Forelimb muscle (tissue), 1 donor: ENCODE measurements at regions not wholly inside any gene's neighbourhood (a gene's known extent, or its start where the extent isn't known, plus 50 kb on each side); places are given as distances from the start of the nearest gene placed in this dataset.
"Not testable (repeated sequence)": the region's sequence is repeated elsewhere in the genome, so short reads cannot be mapped to it uniquely, and the experiment has no call there.

ENCODE experiments used
- DNase-seq: peaks from one replicate; pipeline ENCODE4 v3.0.0-alpha.2; 2013; ENCODE audit warnings: low read depth

GRCh38 chr6:15956205-15957106 lies 172.4 kb upstream of the MYLIP start:
- DNase-seq, result no peak

GRCh38 chr6:15955484-15955883 lies 173.4 kb upstream of the MYLIP start:
- no peak for DNase-seq

- no peak for DNase-seq
Measured at GRCh38 chr6:15953152-15953880, 175.6 kb upstream of the MYLIP start.

DNA sequence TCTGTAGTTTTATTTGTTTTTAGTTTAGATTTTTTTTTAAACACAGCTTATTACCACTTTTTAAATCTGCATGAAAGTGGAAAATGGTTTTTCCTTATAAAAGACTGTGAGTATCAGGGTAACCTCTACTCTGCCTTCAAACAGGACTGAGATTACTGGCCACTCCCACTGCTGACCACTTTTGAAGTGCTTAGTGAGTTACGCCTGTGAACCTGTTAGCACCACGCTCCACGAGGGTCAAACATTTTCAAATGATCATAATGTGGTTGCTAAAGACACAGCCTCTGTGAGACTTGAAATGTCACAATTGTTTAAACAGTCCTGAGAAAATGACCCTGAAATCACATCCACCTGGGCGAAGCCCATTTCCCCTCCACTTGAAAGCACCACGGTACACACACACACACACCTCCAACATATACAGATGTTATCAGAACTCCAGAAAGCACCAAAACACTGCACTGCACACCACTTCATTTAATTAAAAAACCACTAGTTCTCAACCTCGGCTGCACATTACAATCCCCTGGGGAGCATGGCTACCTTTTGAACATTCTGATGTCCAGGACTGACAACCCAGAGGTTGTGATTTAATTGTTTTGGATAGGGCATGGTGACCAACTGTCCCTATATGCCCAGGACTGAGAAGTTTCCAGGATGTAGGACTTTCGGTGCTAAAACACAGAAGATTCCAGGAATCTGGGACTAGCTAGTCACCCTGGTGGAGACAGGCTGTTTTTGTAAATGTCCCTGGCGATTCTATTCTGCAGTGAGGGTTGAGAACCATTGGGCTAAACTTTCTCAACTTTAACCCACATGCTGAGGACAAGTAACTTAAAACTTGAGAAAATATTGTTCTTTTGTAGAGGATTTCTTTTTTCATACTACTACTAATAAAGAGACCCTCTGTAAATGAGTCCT lies 176.4 kb upstream of the MYLIP start:
- no peak for DNase-seq

DNA sequence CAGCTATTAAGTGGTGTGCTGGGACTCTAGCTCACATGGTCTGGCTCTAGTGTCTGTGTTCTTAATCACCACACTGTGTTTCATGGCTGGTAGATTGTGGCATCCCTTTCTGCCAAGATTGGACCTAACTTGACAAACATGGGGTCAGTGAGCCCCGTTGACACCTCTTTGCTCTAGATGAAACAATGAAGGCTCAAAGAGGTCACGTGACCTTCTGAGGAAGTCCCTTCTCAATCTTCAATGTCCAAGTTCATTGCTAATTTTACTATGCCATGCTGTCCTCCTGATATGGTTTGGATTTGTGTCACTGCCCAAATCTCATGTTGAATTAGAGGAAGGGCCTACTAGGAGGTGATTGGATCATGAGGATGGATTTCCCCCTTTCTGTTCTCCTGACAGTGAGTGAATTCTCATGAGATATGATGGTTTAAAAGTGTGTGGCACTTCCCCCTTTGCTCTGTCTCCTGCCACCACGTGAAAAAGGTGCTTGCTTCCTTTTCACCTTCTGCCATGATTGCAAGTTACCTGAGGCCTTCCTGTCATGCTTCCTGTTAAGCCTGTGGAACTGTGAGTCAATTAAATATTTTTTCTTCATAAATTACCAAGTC lies 177.8 kb upstream of the MYLIP start:
- no peak for DNase-seq

GRCh38 chr6:15949982-15950381 lies 178.9 kb upstream of the MYLIP start:
- DNase-seq, result no peak

GRCh38 chr6:15948930-15949900 lies 179.7 kb upstream of the MYLIP start:
- DNase-seq, result no peak

DNA sequence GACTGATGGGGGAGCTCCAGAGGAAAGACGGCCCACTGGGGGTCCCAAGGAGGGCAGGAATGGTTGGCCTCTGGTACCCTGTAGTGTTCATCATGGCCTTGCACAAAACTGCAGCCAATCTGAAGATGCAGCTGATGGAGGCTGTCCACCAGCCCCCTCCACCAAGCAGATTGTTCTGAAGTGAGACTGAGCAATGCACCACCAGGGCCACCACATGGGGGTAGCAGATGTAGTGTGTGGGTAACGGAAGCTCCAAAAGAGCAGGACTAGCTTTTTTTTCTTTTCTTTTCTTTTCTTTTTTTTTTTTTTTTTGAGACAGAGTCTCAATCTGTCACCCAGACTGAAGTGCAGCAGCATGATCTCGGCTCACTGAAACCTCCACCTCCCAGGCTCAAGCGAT lies 181.0 kb upstream of the MYLIP start:
- DNase-seq, result no peak

DNA sequence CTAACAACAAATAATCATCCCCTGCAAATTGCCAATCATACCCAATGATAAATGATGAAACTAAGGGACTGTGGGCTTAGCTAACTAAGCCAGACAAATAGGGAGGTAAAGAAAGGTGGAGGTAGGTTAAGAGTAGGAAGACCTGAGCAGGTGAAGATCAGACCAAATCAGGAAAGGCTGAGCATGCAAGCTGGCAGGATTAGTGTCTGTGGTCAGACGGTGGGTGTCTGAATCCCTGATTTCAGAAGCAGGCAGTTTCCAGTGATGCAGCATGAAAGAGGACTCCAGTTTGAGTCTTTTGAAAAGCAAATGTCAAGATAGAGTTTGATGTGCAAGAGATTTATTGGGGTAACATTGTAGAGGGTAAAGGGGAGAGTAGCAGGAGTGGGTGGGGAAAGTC lies 181.4 kb upstream of the MYLIP start:
- DNase-seq, result no peak

- DNase-seq, result no peak
Measured at GRCh38 chr6:15946701-15947385, 182.0 kb upstream of the MYLIP start.

GRCh38 chr6:15945593-15946159 lies 183.2 kb upstream of the MYLIP start:
- no peak for DNase-seq

DNA sequence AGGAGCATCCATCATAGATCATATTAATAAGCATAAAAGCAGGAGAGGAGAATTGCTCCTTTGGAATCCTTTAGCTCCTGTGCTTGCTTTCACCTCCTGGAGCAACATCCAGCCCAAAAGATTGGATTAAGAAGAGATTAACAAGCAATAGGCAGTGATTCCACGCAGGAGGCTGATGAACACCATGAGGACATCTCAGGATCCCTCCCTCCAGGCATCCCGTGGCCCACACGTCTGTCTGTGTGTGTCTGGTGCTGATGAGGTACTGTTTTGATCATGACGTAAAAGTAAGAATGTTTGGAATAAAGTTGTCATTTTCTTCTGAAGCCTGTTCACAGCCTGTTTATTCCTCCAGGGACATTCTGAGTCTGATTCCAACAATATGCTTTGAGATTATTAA lies 185.5 kb upstream of the MYLIP start:
- no peak for DNase-seq

DNA sequence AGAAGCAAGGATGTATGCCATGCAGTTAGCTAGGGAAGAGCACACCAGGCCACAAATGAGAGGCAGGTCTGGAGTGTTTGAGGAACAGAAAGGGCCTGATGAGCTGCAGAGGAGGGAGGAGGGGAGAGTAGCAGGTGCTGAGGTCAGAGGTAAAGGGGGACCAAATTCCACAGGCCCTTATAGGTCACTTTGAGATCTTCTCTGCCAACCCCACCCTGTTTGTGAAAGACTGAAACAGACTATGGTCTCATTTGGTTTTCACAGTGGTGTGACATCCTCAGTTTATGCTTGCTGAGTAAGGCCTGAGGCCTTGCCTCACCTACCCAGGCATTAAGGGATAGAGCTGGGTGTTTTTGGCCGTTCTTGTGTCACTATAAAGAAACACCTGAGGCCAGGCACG lies 187.7 kb upstream of the MYLIP start:
- no peak for DNase-seq

DNA sequence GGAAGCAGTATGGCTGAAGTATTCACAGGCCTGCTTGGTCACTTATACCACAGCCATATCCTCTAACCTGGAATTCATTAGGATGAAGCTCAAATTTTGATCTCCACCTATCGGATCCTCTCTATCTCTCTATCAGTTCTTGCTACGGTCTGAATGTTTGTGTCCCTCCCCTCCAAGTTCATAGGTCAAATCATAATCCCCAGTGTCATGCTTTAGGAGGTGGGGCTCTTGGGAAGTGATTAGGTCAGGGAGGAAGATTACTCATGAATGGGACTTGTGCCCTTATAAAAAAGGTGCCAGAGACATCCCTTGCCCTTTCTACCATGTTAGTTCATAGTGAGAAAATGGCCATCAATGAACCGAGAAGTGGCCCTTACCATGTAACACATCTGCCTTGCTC lies 190.8 kb upstream of the MYLIP start:
- no peak for DNase-seq

GRCh38 chr6:15937602-15938001 lies 191.3 kb upstream of the MYLIP start:
- no peak for DNase-seq

- DNase-seq, result no peak
Measured at GRCh38 chr6:15936503-15936902, 192.4 kb upstream of the MYLIP start.

GRCh38 chr6:15935661-15936060 lies 193.2 kb upstream of the MYLIP start:
- DNase-seq, result no peak

DNA sequence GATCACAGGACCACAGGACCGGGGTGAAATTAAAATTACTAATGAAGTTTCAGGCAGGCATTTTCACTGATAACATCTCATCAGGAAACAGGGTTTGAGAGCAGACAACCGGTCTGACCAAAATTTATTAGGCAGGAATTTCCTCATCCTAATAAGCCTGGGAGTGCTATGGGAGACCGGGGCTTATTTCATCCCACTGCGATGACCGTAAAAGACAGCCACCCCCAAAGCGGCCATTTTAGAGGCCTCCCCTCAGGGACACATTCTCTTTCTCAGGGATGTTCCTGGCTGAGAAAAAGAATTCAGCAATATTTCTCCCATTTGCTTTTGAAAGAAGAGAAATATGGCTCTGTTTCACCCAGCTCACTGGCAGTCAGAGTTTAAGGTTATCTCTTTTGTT lies 197.2 kb upstream of the MYLIP start:
- not testable (repeated sequence) for DNase-seq

DNA sequence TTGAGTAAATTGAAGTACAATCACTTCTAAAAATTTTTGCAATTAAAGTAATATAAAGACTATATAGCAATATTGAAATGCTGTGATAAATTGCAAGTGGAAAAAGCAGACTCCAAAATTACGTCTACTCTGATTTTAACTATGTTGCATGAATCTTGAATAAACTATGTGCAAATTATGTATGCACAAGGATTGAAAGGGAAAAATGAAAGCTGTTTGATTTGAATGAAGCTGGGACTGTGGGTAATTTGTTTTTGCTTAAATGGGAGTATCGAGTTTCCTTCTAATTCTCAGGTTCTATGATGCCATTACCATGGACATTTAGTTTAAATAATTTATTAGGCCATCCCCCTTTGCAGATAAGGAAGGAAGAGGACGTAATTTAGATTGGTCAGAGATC lies 198.7 kb upstream of the MYLIP start:
- no peak for DNase-seq
